ENCODE measurements at regions not wholly inside any gene's neighbourhood (a gene's known extent, or its start where the extent isn't known, plus 50 kb on each side); places are given as distances from the start of the nearest gene placed in this dataset.

DNA sequence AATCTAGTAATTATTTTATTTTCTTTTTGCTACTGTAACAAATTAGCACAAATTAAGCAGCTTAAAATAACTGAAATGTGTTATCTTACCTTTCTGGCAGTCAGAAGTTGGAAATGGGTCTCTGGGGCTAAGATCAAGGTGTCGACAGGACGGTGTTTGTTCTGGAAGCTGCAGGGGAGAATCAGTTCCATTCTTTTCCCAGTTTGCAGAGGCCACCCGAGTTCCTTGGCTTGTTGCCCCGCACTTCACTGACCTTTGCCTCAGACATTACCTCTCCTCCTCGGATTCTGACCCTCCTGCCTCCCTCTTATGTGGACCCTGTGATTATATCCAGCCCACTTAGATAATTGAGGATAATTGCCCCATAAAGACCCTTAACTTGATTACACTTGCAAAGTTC, 61.0 kb upstream of the MAF start:
- TF ChIP-seq EZH2 (IDR thresholded peaks at IDR 0.05; ENCODE audit: low read length, unreplicated experiment) (no peak), EZH2phosphoT487 (IDR thresholded peaks at IDR 0.05; ENCODE audit: borderline replicate concordance, low read length) (no peak)

Measured in PC-3 (cell line).